ENCODE measurements at regions not wholly inside any gene's neighbourhood (a gene's known extent, or its start where the extent isn't known, plus 50 kb on each side); places are given as distances from the start of the nearest gene placed in this dataset.
"Not testable (repeated sequence)": the region's sequence is repeated elsewhere in the genome, so short reads cannot be mapped to it uniquely, and the experiment has no call there.

DNA sequence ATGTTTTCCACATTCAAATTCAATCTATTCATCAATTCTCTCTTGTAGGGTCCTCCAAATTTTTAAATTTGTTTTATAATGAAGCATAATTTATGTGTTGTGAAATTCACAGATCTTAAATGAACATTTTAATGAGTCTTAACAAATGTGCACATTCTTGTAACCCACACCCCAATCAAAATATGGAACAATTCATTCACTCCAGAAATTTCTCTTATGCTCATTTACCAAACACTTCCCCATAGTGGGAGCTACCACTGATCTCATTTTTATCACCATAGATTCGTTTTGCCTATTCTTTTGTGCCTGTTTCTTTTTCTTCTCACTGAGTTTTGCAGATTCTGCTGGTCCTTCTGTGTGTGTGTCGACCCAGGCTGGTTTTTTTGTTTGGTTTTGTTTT, 664.1 kb downstream of the EFNB2 start:
- Histone ChIP-seq H3K27ac (ENCODE audit: insufficient read depth, low read length, poor library complexity, severe bottlenecking) (no peak overlapping the region), H3K27me3 (ENCODE audit: control insufficient read depth, insufficient read depth, low read length) (no peaks in the 10 kb centered on the region), H3K4me1 (ENCODE audit: control insufficient read depth, insufficient read depth, low read length, poor library complexity, severe bottlenecking) (no peaks in the 10 kb centered on the region), H3K36me3 (ENCODE audit: control insufficient read depth, insufficient read depth, low read length) (no peaks in the 10 kb centered on the region), H3K4me3 (ENCODE audit: low read depth, low read length) (no peak overlapping the region), H3K9me3 (ENCODE audit: control insufficient read depth in 2 of 2, low read length in 2 of 2) (no peaks in the 10 kb centered on the region)
- Mint-ChIP-seq H3K27me3 (no peaks in the 10 kb centered on the region), H3K9me3 (peaks cover 0 to 3% (median 1%) of the 10 kb centered on the region in 7 donors), H3K27ac (no peak overlapping the region), H3K4me1 (no peaks in the 10 kb centered on the region), H3K4me3 (no peak overlapping the region), H3K36me3 (no peaks in the 10 kb centered on the region)
- no peak for DNase-seq
- ATAC-seq (ENCODE audit: low read depth in 2 of 2) = no peak

DNA sequence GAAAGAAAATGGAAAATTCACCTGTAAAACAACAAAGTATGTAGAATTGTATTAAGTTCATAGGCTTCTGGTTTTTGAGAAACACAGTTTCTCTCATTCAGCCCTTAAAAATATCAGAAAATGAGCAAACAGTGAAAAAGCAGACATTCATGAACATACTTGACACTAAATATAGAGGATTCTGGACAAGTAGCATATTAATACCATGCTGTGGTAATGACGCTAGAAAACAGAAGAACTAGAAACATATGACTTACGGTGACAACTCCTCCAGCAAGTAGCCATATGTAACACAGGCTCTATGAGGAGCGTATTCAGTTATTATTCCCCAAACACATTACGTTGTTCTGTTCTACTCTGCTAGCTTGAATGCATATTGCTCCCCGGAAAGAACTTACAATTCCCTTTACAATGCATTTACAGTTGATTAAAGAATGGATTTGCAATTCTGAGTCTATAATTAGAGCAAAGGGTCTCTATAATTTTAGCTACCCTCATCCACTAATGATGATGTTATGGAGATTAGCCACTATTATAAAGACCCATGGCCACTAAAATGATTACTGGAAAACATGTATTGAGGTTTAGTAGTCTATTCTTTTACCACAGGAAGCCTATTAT, 672.1 kb downstream of the EFNB2 start:
- H3K27ac ChIP-seq (ENCODE audit: insufficient read depth, low read length, poor library complexity, severe bottlenecking) = no peak overlapping the region
- ATAC-seq (ENCODE audit: low read depth in 2 of 2) (no peak), DNase-seq (no peak)
- no peaks in the 10 kb centered on the region for H3K36me3 ChIP-seq (ENCODE audit: control insufficient read depth, insufficient read depth, low read length)
- no peaks in the 10 kb centered on the region for H3K4me1 ChIP-seq (ENCODE audit: control insufficient read depth, insufficient read depth, low read length, poor library complexity, severe bottlenecking)
- peaks cover 0 to 5% (median 2%) of the 10 kb centered on the region in 7 donors for H3K9me3 Mint-ChIP-seq
- no peaks in the 10 kb centered on the region for H3K4me1 Mint-ChIP-seq
- no peaks in the 10 kb centered on the region for H3K9me3 ChIP-seq (ENCODE audit: control insufficient read depth in 2 of 2, low read length in 2 of 2)
- H3K36me3 Mint-ChIP-seq = no peaks in the 10 kb centered on the region
- H3K4me3 ChIP-seq (ENCODE audit: low read depth, low read length) = no peak overlapping the region
- H3K27ac Mint-ChIP-seq = no peak overlapping the region
- no peaks in the 10 kb centered on the region for H3K27me3 ChIP-seq (ENCODE audit: control insufficient read depth, insufficient read depth, low read length)
- no peaks in the 10 kb centered on the region for H3K27me3 Mint-ChIP-seq
- no peak overlapping the region for H3K4me3 Mint-ChIP-seq

DNA sequence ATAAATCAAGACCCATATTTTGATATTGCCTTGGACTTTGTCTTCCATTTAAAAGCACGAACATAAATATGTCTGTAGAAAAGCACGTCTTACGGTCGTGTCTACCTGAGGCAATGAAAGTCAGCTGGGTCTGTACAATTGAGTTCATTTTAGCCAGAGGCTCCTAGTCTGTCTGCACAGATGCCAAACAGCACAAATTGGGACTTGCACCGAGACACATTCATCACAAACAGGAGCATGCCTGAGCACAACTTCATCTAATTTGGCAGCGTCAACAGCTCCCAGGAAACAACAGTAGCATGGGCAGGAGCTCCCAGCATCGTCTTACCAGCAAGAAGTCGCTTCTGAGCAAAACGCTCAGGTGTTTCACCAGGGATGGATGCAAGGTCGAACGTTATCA, 687.0 kb downstream of the EFNB2 start:
- H3K9me3 Mint-ChIP-seq = peaks cover 0 to 6% (median 2%) of the 10 kb centered on the region in 7 donors
- H3K27ac Mint-ChIP-seq = no peak overlapping the region
- Histone ChIP-seq H3K27me3 (ENCODE audit: control insufficient read depth, insufficient read depth, low read length) (no peaks in the 10 kb centered on the region), H3K36me3 (ENCODE audit: control insufficient read depth, insufficient read depth, low read length) (no peaks in the 10 kb centered on the region), H3K27ac (ENCODE audit: insufficient read depth, low read length, poor library complexity, severe bottlenecking) (no peak overlapping the region), H3K4me1 (ENCODE audit: control insufficient read depth, insufficient read depth, low read length, poor library complexity, severe bottlenecking) (no peaks in the 10 kb centered on the region), H3K9me3 (ENCODE audit: control insufficient read depth in 2 of 2, low read length in 2 of 2) (peaks cover 0 to 2% of the 10 kb centered on the region in 2 experiments), H3K4me3 (ENCODE audit: low read depth, low read length) (no peak overlapping the region)
- DNase-seq (no peak), ATAC-seq (ENCODE audit: low read depth in 2 of 2) (no peak)
- no peaks in the 10 kb centered on the region for H3K36me3 Mint-ChIP-seq
- H3K4me1 Mint-ChIP-seq = no peaks in the 10 kb centered on the region
- H3K27me3 Mint-ChIP-seq = no peaks in the 10 kb centered on the region
- H3K4me3 Mint-ChIP-seq = no peak overlapping the region

DNA sequence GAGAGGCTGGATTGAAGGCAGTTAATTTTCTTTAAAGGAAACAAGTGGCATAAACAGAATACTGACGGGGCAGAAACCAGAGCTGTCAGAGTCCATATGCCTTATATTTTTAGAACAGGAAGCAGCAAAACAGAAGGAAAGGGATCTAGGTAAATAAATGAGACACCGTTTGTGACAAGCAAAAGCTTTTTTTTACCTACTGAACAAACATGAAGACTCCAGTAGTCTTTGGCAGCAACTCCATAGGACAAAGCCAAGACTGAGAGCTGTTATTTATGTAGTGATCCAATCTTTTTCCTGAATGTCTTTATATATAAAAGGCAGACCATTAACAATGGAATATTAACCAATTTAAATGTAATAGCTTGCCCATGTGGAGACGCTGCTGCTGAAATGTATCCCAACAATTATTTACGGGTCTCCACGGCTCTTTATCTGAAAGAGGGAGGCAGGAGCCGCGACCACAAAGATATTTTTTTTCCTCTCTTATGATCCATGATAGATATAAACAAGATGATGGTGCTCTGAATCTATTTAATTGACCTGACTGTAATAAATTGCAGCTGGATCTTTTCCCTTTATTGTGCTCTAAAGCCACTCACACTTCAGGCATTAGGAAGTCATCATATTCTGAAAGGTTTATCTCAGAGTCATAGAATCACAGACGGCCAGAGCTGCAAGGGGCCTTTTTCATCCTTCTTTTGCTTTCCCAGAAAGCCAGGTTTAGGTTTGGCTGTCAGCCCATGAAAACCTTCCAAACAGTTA, 687.8 kb downstream of the EFNB2 start:
- no peaks in the 10 kb centered on the region for H3K4me1 Mint-ChIP-seq
- H3K27ac Mint-ChIP-seq = no peak overlapping the region
- H3K4me1 ChIP-seq (ENCODE audit: control insufficient read depth, insufficient read depth, low read length, poor library complexity, severe bottlenecking) = no peaks in the 10 kb centered on the region
- H3K4me3 Mint-ChIP-seq = no peak overlapping the region
- no peaks in the 10 kb centered on the region for H3K36me3 Mint-ChIP-seq
- H3K36me3 ChIP-seq (ENCODE audit: control insufficient read depth, insufficient read depth, low read length) = no peaks in the 10 kb centered on the region
- peaks cover 0 to 6% (median 2%) of the 10 kb centered on the region in 7 donors for H3K9me3 Mint-ChIP-seq
- DNase-seq = no peak
- no peaks in the 10 kb centered on the region for H3K27me3 Mint-ChIP-seq
- H3K4me3 ChIP-seq (ENCODE audit: low read depth, low read length) = no peak overlapping the region
- no peak overlapping the region for H3K27ac ChIP-seq (ENCODE audit: insufficient read depth, low read length, poor library complexity, severe bottlenecking)
- no peak for ATAC-seq (ENCODE audit: low read depth in 2 of 2)
- peaks cover 0 to 2% of the 10 kb centered on the region in 2 experiments for H3K9me3 ChIP-seq (ENCODE audit: control insufficient read depth in 2 of 2, low read length in 2 of 2)
- no peaks in the 10 kb centered on the region for H3K27me3 ChIP-seq (ENCODE audit: control insufficient read depth, insufficient read depth, low read length)

DNA sequence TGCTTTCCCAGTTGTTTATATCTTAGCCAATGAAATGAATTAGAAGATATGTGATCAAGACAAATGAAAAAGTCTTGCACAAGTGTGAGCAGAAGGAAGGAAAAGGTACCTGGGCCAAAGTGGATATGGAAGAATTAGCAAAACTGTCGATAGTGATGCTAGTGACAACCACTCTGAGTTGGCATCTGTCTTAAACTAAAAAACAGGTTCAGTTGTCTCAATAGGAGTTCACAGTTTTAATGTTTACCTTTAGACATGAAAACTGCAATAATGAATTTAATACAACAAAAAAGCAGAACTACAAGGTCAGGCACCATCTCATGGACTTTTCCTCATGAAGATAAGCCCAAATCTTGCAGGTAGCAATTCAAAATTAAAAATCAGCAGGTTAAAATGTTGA, 688.5 kb downstream of the EFNB2 start:
- H3K4me3 Mint-ChIP-seq = no peak overlapping the region
- Histone ChIP-seq H3K4me1 (ENCODE audit: control insufficient read depth, insufficient read depth, low read length, poor library complexity, severe bottlenecking) (no peaks in the 10 kb centered on the region), H3K4me3 (ENCODE audit: low read depth, low read length) (no peak overlapping the region), H3K36me3 (ENCODE audit: control insufficient read depth, insufficient read depth, low read length) (no peaks in the 10 kb centered on the region), H3K27me3 (ENCODE audit: control insufficient read depth, insufficient read depth, low read length) (no peaks in the 10 kb centered on the region), H3K27ac (ENCODE audit: insufficient read depth, low read length, poor library complexity, severe bottlenecking) (no peak overlapping the region), H3K9me3 (ENCODE audit: control insufficient read depth in 2 of 2, low read length in 2 of 2) (peaks cover 0 to 2% of the 10 kb centered on the region in 2 experiments)
- no peaks in the 10 kb centered on the region for H3K27me3 Mint-ChIP-seq
- no peak overlapping the region for H3K27ac Mint-ChIP-seq
- H3K9me3 Mint-ChIP-seq = peaks cover 0 to 6% (median 2%) of the 10 kb centered on the region in 7 donors
- no peak for ATAC-seq (ENCODE audit: low read depth in 2 of 2)
- DNase-seq = no peak
- no peaks in the 10 kb centered on the region for H3K4me1 Mint-ChIP-seq
- no peaks in the 10 kb centered on the region for H3K36me3 Mint-ChIP-seq

DNA sequence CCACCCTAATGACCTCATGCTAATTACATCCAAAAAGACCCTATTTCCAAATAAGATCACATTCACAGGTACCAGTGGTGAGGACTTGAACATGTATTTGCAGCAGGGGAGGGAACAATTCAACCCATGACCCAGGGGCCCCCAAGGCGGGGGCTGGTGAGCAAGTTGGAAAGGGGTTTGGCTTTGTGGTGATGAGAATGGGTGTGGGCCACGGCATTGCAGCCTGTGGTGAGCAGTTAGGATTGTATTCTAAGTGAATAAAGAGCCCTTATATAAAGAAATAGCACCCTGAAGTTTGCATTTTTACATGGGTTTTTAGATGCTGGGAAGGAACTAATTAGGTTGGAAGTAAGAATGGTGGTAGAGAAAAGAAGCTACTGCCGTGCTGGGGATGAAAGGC, 694.2 kb downstream of the EFNB2 start:
- no peaks in the 10 kb centered on the region for H3K4me1 ChIP-seq (ENCODE audit: control insufficient read depth, insufficient read depth, low read length, poor library complexity, severe bottlenecking)
- H3K36me3 Mint-ChIP-seq = no peaks in the 10 kb centered on the region
- H3K9me3 ChIP-seq (ENCODE audit: control insufficient read depth in 2 of 2, low read length in 2 of 2) = peaks cover 0 to under 1% of the 10 kb centered on the region in 2 experiments
- no peak overlapping the region for H3K4me3 Mint-ChIP-seq
- H3K27me3 ChIP-seq (ENCODE audit: control insufficient read depth, insufficient read depth, low read length) = no peaks in the 10 kb centered on the region
- no peaks in the 10 kb centered on the region for H3K36me3 ChIP-seq (ENCODE audit: control insufficient read depth, insufficient read depth, low read length)
- H3K27me3 Mint-ChIP-seq = no peaks in the 10 kb centered on the region
- no peak overlapping the region for H3K27ac ChIP-seq (ENCODE audit: insufficient read depth, low read length, poor library complexity, severe bottlenecking)
- ATAC-seq (ENCODE audit: low read depth in 2 of 2) (no peak), DNase-seq (no peak)
- H3K4me1 Mint-ChIP-seq = no peaks in the 10 kb centered on the region
- peaks cover 0 to 8% (median 3%) of the 10 kb centered on the region in 7 donors for H3K9me3 Mint-ChIP-seq
- H3K27ac Mint-ChIP-seq = no peak overlapping the region
- H3K4me3 ChIP-seq (ENCODE audit: low read depth, low read length) = no peak overlapping the region

DNA sequence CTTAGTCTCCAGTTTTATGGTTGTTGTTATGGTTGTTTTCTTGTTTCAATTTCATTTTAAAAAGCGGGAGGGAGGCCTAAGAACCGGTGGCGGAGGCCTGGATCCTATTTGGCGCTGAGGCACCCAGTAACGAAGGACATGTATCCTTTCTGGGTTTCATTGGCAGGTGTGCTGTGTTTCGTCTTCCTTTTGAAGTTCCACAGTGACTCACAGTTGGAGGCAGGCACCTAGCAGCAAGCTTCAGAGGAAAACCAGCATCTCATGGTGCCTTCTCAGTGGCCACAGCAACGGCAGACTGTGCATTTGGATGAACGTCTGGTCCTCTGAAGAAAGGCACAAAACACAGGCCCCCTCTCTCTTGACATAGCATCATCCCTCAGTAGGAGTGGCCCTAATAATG, 697.2 kb downstream of the EFNB2 start:
- H3K4me3 Mint-ChIP-seq = no peak overlapping the region

DNA sequence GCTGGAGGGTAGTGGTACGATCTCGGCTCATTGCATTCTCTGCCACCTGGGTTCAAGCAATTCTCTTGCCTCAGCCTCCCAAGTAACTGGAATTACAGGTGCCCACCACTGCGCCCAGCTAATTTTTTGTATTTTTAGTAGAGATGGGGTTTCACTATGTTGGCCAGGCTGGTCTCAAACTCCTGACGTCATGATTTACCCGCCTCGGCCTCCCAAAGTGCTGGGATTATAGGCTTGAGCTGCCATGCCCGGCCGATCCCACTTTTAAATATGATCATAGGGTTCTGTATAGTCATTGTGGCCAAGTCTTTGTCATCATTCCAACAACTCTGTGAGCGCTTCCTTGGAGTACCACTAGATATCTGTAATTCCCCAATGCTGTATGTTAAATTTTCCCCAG, 698.2 kb downstream of the EFNB2 start:
- not testable (repeated sequence) for H3K4me1 ChIP-seq (ENCODE audit: control insufficient read depth, insufficient read depth, low read length, poor library complexity, severe bottlenecking); H3K4me3 Mint-ChIP-seq; H3K36me3 Mint-ChIP-seq; H3K9me3 ChIP-seq (ENCODE audit: control insufficient read depth in 2 of 2, low read length in 2 of 2); DNase-seq; H3K27ac Mint-ChIP-seq; H3K4me1 Mint-ChIP-seq; H3K27ac ChIP-seq (ENCODE audit: insufficient read depth, low read length, poor library complexity, severe bottlenecking); H3K27me3 ChIP-seq (ENCODE audit: control insufficient read depth, insufficient read depth, low read length); H3K36me3 ChIP-seq (ENCODE audit: control insufficient read depth, insufficient read depth, low read length); ATAC-seq (ENCODE audit: low read depth in 2 of 2); H3K27me3 Mint-ChIP-seq; H3K4me3 ChIP-seq (ENCODE audit: low read depth, low read length)
- H3K9me3 Mint-ChIP-seq = peaks cover 2 to 11% (median 4%) of the 10 kb centered on the region in 7 donors

More for the DNA sequence above, 697.2 kb downstream of the EFNB2 start:
- no peaks in the 10 kb centered on the region for H3K27me3 Mint-ChIP-seq
- no peaks in the 10 kb centered on the region for H3K4me1 ChIP-seq (ENCODE audit: control insufficient read depth, insufficient read depth, low read length, poor library complexity, severe bottlenecking)
- DNase-seq = no peak
- no peaks in the 10 kb centered on the region for H3K9me3 ChIP-seq (ENCODE audit: control insufficient read depth in 2 of 2, low read length in 2 of 2)
- no peaks in the 10 kb centered on the region for H3K36me3 ChIP-seq (ENCODE audit: control insufficient read depth, insufficient read depth, low read length)
- H3K27ac ChIP-seq (ENCODE audit: insufficient read depth, low read length, poor library complexity, severe bottlenecking) = no peak overlapping the region
- H3K27ac Mint-ChIP-seq = no peak overlapping the region
- no peak for ATAC-seq (ENCODE audit: low read depth in 2 of 2)
- peaks cover 2 to 11% (median 4%) of the 10 kb centered on the region in 7 donors for H3K9me3 Mint-ChIP-seq
- no peaks in the 10 kb centered on the region for H3K36me3 Mint-ChIP-seq
- no peaks in the 10 kb centered on the region for H3K27me3 ChIP-seq (ENCODE audit: control insufficient read depth, insufficient read depth, low read length)
- H3K4me3 ChIP-seq (ENCODE audit: low read depth, low read length) = no peak overlapping the region
- H3K4me1 Mint-ChIP-seq = peaks cover 0 to 5% (median 0%) of the 10 kb centered on the region in 4 donors

Data from CD4-positive, CD25-positive, alpha-beta regulatory T cell (primary cell).